ENCODE measurements at regions not wholly inside any gene's neighbourhood (a gene's known extent, or its start where the extent isn't known, plus 50 kb on each side); places are given as distances from the start of the nearest gene placed in this dataset.

DNA sequence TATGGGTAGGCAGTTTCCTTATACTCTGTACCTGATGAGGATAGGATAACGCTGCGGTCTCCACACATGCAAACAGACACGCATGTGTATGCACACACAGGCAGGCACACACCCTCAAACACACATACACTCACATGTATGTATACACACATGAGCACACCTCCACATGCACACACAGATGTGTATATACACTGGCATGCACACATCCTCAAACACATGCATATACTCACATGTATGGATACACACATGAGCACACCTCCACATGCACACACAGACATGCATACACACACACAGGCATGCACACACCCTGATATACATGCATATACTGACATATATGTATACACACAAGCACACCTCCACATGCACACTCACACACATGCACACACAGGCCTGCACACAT is 267.8 kb upstream of the HDAC4 start:
- H3K27me3 ChIP-seq (ENCODE audit: insufficient read depth, low read length, poor library complexity, severe bottlenecking) = no peaks in the 10 kb centered on the region
- CTCF ChIA-PET = no interaction called here
- H3K27ac Mint-ChIP-seq = peak overlapping the region in 1 of 8 donors; percentile 91
- H3K27me3 Mint-ChIP-seq = peaks cover 9 to 13% of the 10 kb centered on the region in 2 donors
- H3K9me3 ChIP-seq (ENCODE audit: low read length) = no peaks in the 10 kb centered on the region
- no peak overlapping the region for H3K4me3 ChIP-seq (ENCODE audit: low read length)
- H3K4me3 Mint-ChIP-seq = no peak overlapping the region
- POLR2A ChIA-PET = no interaction called here
- no peaks in the 10 kb centered on the region for H3K4me1 Mint-ChIP-seq
- H3K9me3 Mint-ChIP-seq = no peaks in the 10 kb centered on the region
- no peak for DNase-seq
- no peaks in the 10 kb centered on the region for H3K36me3 Mint-ChIP-seq
- no peaks in the 10 kb centered on the region for H3K4me1 ChIP-seq (ENCODE audit: insufficient read depth, low read length)
- no peaks in the 10 kb centered on the region for H3K36me3 ChIP-seq (ENCODE audit: insufficient read depth, low read length)
- H3K27ac ChIP-seq (ENCODE audit: low read depth, low read length) = no peak overlapping the region

- no peaks in the 10 kb centered on the region for H3K27me3 ChIP-seq (ENCODE audit: insufficient read depth, low read length, poor library complexity, severe bottlenecking)
- Mint-ChIP-seq H3K27ac (no peak overlapping the region), H3K4me3 (no peak overlapping the region), H3K27me3 (peaks cover 9 to 19% of the 10 kb centered on the region in 2 donors), H3K4me1 (no peaks in the 10 kb centered on the region), H3K9me3 (no peaks in the 10 kb centered on the region), H3K36me3 (no peaks in the 10 kb centered on the region)
- ChIA-PET CTCF (no interaction called here), POLR2A (no interaction called here)
- no peak for DNase-seq
- H3K36me3 ChIP-seq (ENCODE audit: insufficient read depth, low read length) = no peaks in the 10 kb centered on the region
- no peak overlapping the region for H3K4me3 ChIP-seq (ENCODE audit: low read length)
- H3K27ac ChIP-seq (ENCODE audit: low read depth, low read length) = no peak overlapping the region
- H3K4me1 ChIP-seq (ENCODE audit: insufficient read depth, low read length) = no peaks in the 10 kb centered on the region
- no peaks in the 10 kb centered on the region for H3K9me3 ChIP-seq (ENCODE audit: low read length)
These were observed 267.2 kb upstream of the HDAC4 start for GRCh38 chr2:239668042-239668441.

DNA sequence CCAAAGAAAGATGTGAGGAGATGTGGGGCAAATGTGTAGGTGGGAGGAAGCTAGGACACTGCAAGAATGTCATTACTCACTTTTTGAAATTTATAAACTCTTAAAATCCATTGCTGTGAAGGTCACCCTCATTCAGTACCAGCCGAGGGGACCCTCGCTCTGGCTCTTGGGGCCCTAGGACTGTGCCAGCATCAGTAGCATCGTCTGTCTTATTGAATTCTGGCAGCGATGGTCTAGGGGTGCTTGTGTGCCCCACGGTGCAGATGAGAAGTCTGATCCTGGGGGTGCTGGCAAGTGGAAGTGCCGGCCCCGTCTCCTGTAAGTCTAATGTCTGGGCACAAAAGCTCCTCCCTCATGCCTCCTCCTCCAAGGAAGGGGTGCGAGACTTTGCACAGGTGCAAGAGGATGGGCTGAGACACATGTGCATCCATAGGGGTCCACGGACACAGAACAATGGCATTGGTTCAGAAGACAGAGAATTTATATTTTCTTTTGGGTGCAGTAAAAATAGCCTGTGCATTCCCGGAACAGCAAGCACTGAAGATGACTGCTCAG is 266.7 kb upstream of the HDAC4 start:
- Histone ChIP-seq H3K36me3 (ENCODE audit: insufficient read depth, low read length) (no peaks in the 10 kb centered on the region), H3K27me3 (ENCODE audit: insufficient read depth, low read length, poor library complexity, severe bottlenecking) (no peaks in the 10 kb centered on the region), H3K27ac (ENCODE audit: low read depth, low read length) (no peak overlapping the region), H3K4me1 (ENCODE audit: insufficient read depth, low read length) (no peaks in the 10 kb centered on the region), H3K4me3 (ENCODE audit: low read length) (no peak overlapping the region), H3K9me3 (ENCODE audit: low read length) (no peaks in the 10 kb centered on the region)
- ChIA-PET POLR2A (no interaction called here), CTCF (no interaction called here)
- no peak overlapping the region for H3K27ac Mint-ChIP-seq
- H3K4me3 Mint-ChIP-seq = no peak overlapping the region
- DNase-seq = no peak
- peaks cover 9 to 25% of the 10 kb centered on the region in 2 donors for H3K27me3 Mint-ChIP-seq
- H3K9me3 Mint-ChIP-seq = no peaks in the 10 kb centered on the region
- no peaks in the 10 kb centered on the region for H3K36me3 Mint-ChIP-seq
- no peaks in the 10 kb centered on the region for H3K4me1 Mint-ChIP-seq

- CTCF ChIA-PET = no interaction called here
- no peaks in the 10 kb centered on the region for H3K9me3 Mint-ChIP-seq
These were observed 266.1 kb upstream of the HDAC4 start for GRCh38 chr2:239666855-239667376.

DNA sequence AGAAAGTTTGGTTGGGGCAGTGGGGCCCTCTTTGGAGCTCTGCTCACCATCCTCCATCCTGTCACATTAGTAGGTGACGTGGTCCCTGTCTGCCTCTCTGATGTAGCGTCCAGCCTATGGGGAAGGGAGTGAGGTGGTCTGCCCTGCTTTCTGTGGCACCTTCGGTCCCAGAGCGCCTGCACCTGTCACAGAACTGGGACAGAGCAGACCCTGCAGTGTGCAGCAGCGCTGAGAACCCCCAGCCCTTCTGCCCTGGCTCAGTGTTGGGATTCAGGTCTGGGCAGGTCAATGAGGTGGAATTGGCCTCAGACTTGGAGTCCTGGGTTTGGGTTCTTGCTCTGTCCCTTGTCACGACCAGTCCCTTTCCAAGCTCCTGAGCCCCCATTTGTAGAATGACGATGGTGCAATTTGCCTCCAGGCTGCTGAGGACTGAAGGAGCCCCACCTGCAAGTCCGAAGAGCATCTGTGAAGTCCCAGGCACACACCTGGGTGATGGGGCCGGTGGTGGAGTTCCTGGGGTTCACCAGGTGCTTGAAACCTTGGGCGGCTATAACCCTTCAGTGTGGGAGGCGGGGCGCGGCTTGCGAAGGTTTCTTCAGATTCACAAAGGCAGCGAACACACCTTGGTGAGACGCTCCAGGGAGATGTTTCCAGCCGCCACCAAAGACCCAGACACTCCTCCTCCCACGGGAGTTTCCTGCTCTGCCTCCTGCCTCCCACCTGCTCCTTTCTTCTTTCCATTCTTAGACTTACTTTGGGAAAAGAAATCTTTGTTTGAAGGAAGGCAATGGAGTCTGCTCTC is 265.4 kb upstream of the HDAC4 start:
- H3K9me3 ChIP-seq (ENCODE audit: low read length) = no peaks in the 10 kb centered on the region

More at GRCh38 chr2:239666855-239667376, 266.1 kb upstream of the HDAC4 start:
- Histone ChIP-seq H3K4me1 (ENCODE audit: insufficient read depth, low read length) (no peaks in the 10 kb centered on the region), H3K9me3 (ENCODE audit: low read length) (no peaks in the 10 kb centered on the region), H3K36me3 (ENCODE audit: insufficient read depth, low read length) (no peaks in the 10 kb centered on the region), H3K27ac (ENCODE audit: low read depth, low read length) (no peak overlapping the region), H3K27me3 (ENCODE audit: insufficient read depth, low read length, poor library complexity, severe bottlenecking) (no peaks in the 10 kb centered on the region), H3K4me3 (ENCODE audit: low read length) (no peak overlapping the region)
- no peak overlapping the region for H3K4me3 Mint-ChIP-seq
- H3K4me1 Mint-ChIP-seq = no peaks in the 10 kb centered on the region
- peak overlapping the region in 2 of 8 donors; percentile 6 to 12 for H3K27ac Mint-ChIP-seq
- peaks cover 14 to 31% of the 10 kb centered on the region in 2 donors for H3K27me3 Mint-ChIP-seq
- no peaks in the 10 kb centered on the region for H3K36me3 Mint-ChIP-seq
- POLR2A ChIA-PET = no interaction called here
- no peak for DNase-seq

DNA sequence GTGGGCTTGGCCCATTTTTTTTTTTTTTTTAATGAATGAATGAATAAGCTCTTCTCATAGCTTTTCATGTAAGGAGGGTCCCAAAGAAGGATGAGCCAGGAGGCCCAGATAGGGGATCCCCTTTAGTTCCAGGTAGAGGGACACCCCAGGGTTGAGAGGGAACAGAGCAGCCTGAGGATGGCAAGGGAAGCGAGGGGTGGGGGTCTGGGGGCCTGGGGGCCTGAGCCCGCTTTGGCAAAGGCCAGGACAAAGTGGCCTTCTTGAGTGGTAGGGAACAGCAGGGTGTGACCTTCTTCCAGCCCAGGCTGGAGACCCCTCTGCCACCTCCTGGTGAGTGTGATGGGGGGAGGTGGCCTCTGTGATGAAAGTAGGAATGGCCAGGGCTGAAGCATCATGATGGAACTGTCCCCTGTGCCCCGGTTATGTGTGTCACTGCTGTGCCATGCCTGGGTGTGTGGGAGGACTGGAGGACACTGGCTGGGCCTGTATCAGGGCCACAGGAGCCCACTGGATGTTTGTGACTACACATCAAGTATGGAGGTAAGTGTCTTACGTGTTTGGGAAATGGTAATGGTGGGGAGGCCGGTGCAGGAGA is 263.5 kb upstream of the HDAC4 start:
- Histone ChIP-seq H3K9me3 (ENCODE audit: low read length) (no peaks in the 10 kb centered on the region), H3K27me3 (ENCODE audit: insufficient read depth, low read length, poor library complexity, severe bottlenecking) (no peaks in the 10 kb centered on the region), H3K27ac (ENCODE audit: low read depth, low read length) (no peak overlapping the region), H3K4me1 (ENCODE audit: insufficient read depth, low read length) (peaks cover 3% of the 10 kb centered on the region), H3K36me3 (ENCODE audit: insufficient read depth, low read length) (no peaks in the 10 kb centered on the region), H3K4me3 (ENCODE audit: low read length) (no peak overlapping the region)
- H3K27ac Mint-ChIP-seq = peak overlapping the region in 1 of 8 donors; percentile 37
- no peak for DNase-seq
- H3K9me3 Mint-ChIP-seq = no peaks in the 10 kb centered on the region
- POLR2A ChIA-PET = no interaction called here
- H3K4me1 Mint-ChIP-seq = peaks cover 5 to 7% (median 5%) of the 10 kb centered on the region in 3 donors
- H3K27me3 Mint-ChIP-seq = peaks cover 15 to 50% of the 10 kb centered on the region in 2 donors
- H3K4me3 Mint-ChIP-seq = no peak overlapping the region
- CTCF ChIA-PET = no interaction called here
- H3K36me3 Mint-ChIP-seq = no peaks in the 10 kb centered on the region

More for the DNA sequence above, 265.4 kb upstream of the HDAC4 start:
- H3K4me3 ChIP-seq (ENCODE audit: low read length) = no peak overlapping the region
- no peaks in the 10 kb centered on the region for H3K36me3 ChIP-seq (ENCODE audit: insufficient read depth, low read length)
- ChIA-PET POLR2A (no interaction called here), CTCF (interaction anchor here (1.2 kb wide), 1 partner anchor 47 kb away, joined by 3 read pairs; no protein-coding TSS in a partner anchor)
- H3K27ac ChIP-seq (ENCODE audit: low read depth, low read length) = no peak overlapping the region
- DNase-seq = no peak
- peaks cover 17 to 37% of the 10 kb centered on the region in 2 donors for H3K27me3 Mint-ChIP-seq
- no peaks in the 10 kb centered on the region for H3K27me3 ChIP-seq (ENCODE audit: insufficient read depth, low read length, poor library complexity, severe bottlenecking)
- H3K27ac Mint-ChIP-seq = no peak overlapping the region
- H3K9me3 Mint-ChIP-seq = no peaks in the 10 kb centered on the region
- H3K4me1 Mint-ChIP-seq = peaks cover 3 to 5% (median 3%) of the 10 kb centered on the region in 3 donors
- no peak overlapping the region for H3K4me3 Mint-ChIP-seq
- H3K4me1 ChIP-seq (ENCODE audit: insufficient read depth, low read length) = peaks cover 3% of the 10 kb centered on the region
- H3K36me3 Mint-ChIP-seq = no peaks in the 10 kb centered on the region

GRCh38 chr2:239663364-239663924 is 262.6 kb upstream of the HDAC4 start:
- H3K36me3 Mint-ChIP-seq = no peaks in the 10 kb centered on the region
- H3K9me3 Mint-ChIP-seq = no peaks in the 10 kb centered on the region
- Histone ChIP-seq H3K4me1 (ENCODE audit: insufficient read depth, low read length) (peaks cover 3% of the 10 kb centered on the region), H3K36me3 (ENCODE audit: insufficient read depth, low read length) (no peaks in the 10 kb centered on the region), H3K4me3 (ENCODE audit: low read length) (no peak overlapping the region), H3K27ac (ENCODE audit: low read depth, low read length) (no peak overlapping the region), H3K27me3 (ENCODE audit: insufficient read depth, low read length, poor library complexity, severe bottlenecking) (no peaks in the 10 kb centered on the region), H3K9me3 (ENCODE audit: low read length) (no peaks in the 10 kb centered on the region)
- peaks cover 15 to 50% of the 10 kb centered on the region in 2 donors for H3K27me3 Mint-ChIP-seq
- no peak overlapping the region for H3K27ac Mint-ChIP-seq
- H3K4me3 Mint-ChIP-seq = no peak overlapping the region
- CTCF ChIA-PET = no interaction called here
- no peak for DNase-seq
- POLR2A ChIA-PET = no interaction called here
- peaks cover 5 to 7% (median 5%) of the 10 kb centered on the region in 3 donors for H3K4me1 Mint-ChIP-seq

Data from CD8-positive, alpha-beta memory T cell (primary cell).